AG09309 (cell line): ENCODE measurements at regions not wholly inside any gene's neighbourhood (a gene's known extent, or its start where the extent isn't known, plus 50 kb on each side); places are given as distances from the start of the nearest gene placed in this dataset.

Experiments
- DNase-seq: peaks from one replicate; pipeline ENCODE4 v3.0.0-alpha.2; 2010; ENCODE audit warnings: low read depth
- H3K4me3 ChIP-seq: 2 replicates; pipeline ENCODE4 v1.5.1; 2011; ENCODE audit warnings: mild to moderate bottlenecking, low read depth, low read length, moderate library complexity; ENCODE audit not compliant: control insufficient read depth
- CTCF ChIP-seq: IDR thresholded peaks from 2 replicates; pipeline ENCODE4 v1.5.1; 2011; ENCODE audit warnings: mild to moderate bottlenecking, low read depth, low read length, inconsistent platforms; ENCODE audit not compliant: insufficient read depth, control insufficient read depth; ENCODE audit errors: missing control alignments

- no peak for TF ChIP-seq CTCF
- no peak overlapping the region for H3K4me3 ChIP-seq
- DNase-seq, result no peak
Measured at GRCh38 chr5:58046371-58046770, 413.5 kb downstream of the PLK2 start.

- no peak for TF ChIP-seq CTCF
- no peak for DNase-seq
- H3K4me3 ChIP-seq, result no peak overlapping the region
Measured at GRCh38 chr5:58044166-58044565, 415.7 kb downstream of the PLK2 start.

GRCh38 chr5:58043032-58043945 is 416.6 kb downstream of the PLK2 start:
- DNase-seq, result no peak
- no peak for TF ChIP-seq CTCF

GRCh38 chr5:58041884-58042283 is 418.0 kb downstream of the PLK2 start:
- TF ChIP-seq CTCF, result no peak
- no peak overlapping the region for H3K4me3 ChIP-seq
- DNase-seq, result no peak

More at GRCh38 chr5:58043032-58043945, 416.6 kb downstream of the PLK2 start:
- H3K4me3 ChIP-seq, result no peak overlapping the region

GRCh38 chr5:58040846-58041245 is 419.0 kb downstream of the PLK2 start:
- H3K4me3 ChIP-seq, result no peak overlapping the region
- no peak for TF ChIP-seq CTCF
- no peak for DNase-seq

GRCh38 chr5:58040044-58040443 is 419.8 kb downstream of the PLK2 start:
- H3K4me3 ChIP-seq, result no peak overlapping the region
- DNase-seq, result no peak
- TF ChIP-seq CTCF, result no peak
